ENCODE measurements at regions not wholly inside any gene's neighbourhood (a gene's known extent, or its start where the extent isn't known, plus 50 kb on each side); places are given as distances from the start of the nearest gene placed in this dataset.

DNA sequence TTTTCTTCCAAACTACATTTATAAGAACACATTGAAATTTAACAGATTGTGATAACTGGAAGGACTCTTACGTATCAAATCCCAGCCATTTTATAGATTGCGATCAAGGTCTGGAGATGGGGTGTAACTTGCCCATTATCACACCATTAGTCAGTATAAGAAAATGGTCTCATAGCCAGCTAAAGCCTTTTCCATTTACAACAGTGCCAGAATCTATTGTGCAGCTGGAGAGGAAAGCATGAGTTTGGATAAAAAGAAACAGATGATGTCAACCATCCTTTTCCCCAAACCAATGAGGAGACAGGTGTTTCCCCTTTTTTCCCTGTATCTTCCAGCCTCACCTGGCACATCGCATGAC lies 658.8 kb downstream of the ACTL7B start:
- no peaks in the 10 kb centered on the region for H3K79me2 ChIP-seq (ENCODE audit: insufficient read depth, low read length)
- Mint-ChIP-seq H3K27ac (no peak overlapping the region), H3K4me3 (no peak overlapping the region), H3K27me3 (ENCODE audit: low read depth in 3 of 3) (peaks cover 0 to 6% (median 3%) of the 10 kb centered on the region in 3 donors), H3K9me3 (peaks cover 11 to 21% (median 18%) of the 10 kb centered on the region in 7 donors), H3K36me3 (peaks cover 0 to 1% of the 10 kb centered on the region in 2 donors), H3K4me1 (peaks cover 10% of the 10 kb centered on the region)
- H3K4me3 ChIP-seq (replicated peaks in 1 of 3; ENCODE audit: low read depth in 2 of 3, low read length in 3 of 3) = no peak overlapping the region
- H3K27me3 ChIP-seq (ENCODE audit: control insufficient read depth in 2 of 2, insufficient read depth in 2 of 2, low read length in 2 of 2) = no peaks in the 10 kb centered on the region
- no peaks in the 10 kb centered on the region for H3K36me3 ChIP-seq (replicated peaks in 1 of 2; ENCODE audit: control insufficient read depth in 1 of 2, insufficient read depth in 2 of 2, low read length in 2 of 2)
- no peaks in the 10 kb centered on the region for H4K20me1 ChIP-seq (ENCODE audit: insufficient read depth, low read length)
- no peak for DNase-seq
- H3K4me2 ChIP-seq (replicated peaks; ENCODE audit: extremely low read depth, low read length, poor library complexity, severe bottlenecking) = no peak overlapping the region
- TF ChIP-seq, protein P1, sequence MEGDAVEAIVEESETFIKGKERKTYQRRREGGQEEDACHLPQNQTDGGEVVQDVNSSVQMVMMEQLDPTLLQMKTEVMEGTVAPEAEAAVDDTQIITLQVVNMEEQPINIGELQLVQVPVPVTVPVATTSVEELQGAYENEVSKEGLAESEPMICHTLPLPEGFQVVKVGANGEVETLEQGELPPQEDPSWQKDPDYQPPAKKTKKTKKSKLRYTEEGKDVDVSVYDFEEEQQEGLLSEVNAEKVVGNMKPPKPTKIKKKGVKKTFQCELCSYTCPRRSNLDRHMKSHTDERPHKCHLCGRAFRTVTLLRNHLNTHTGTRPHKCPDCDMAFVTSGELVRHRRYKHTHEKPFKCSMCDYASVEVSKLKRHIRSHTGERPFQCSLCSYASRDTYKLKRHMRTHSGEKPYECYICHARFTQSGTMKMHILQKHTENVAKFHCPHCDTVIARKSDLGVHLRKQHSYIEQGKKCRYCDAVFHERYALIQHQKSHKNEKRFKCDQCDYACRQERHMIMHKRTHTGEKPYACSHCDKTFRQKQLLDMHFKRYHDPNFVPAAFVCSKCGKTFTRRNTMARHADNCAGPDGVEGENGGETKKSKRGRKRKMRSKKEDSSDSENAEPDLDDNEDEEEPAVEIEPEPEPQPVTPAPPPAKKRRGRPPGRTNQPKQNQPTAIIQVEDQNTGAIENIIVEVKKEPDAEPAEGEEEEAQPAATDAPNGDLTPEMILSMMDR (IDR thresholded peaks at IDR 0.05) = no peak
- H3K9me3 ChIP-seq (replicated peaks in 1 of 2; ENCODE audit: control insufficient read depth in 1 of 2, insufficient read depth in 1 of 2, low read length in 2 of 2) = peaks cover 0 to 4% of the 10 kb centered on the region in 2 donors
- H3K4me1 ChIP-seq (ENCODE audit: control insufficient read depth in 1 of 2, insufficient read depth in 2 of 2, low read length in 2 of 2) = no peaks in the 10 kb centered on the region
- 100% methylated on average over 1 of the region's 3 CpGs for WGBS (ENCODE audit: insufficient coverage)
- intact Hi-C loops (cut with micrococcal nuclease) = no loop called here
- H3K27ac ChIP-seq (ENCODE audit: low read depth in 1 of 2, low read length in 2 of 2) = no peak overlapping the region
- H3K9ac ChIP-seq (ENCODE audit: insufficient read depth, low read length, poor library complexity, severe bottlenecking) = no peak overlapping the region
- no peak overlapping the region for H2AFZ ChIP-seq (ENCODE audit: insufficient read depth, low read depth, low read length, poor library complexity, severe bottlenecking)

DNA sequence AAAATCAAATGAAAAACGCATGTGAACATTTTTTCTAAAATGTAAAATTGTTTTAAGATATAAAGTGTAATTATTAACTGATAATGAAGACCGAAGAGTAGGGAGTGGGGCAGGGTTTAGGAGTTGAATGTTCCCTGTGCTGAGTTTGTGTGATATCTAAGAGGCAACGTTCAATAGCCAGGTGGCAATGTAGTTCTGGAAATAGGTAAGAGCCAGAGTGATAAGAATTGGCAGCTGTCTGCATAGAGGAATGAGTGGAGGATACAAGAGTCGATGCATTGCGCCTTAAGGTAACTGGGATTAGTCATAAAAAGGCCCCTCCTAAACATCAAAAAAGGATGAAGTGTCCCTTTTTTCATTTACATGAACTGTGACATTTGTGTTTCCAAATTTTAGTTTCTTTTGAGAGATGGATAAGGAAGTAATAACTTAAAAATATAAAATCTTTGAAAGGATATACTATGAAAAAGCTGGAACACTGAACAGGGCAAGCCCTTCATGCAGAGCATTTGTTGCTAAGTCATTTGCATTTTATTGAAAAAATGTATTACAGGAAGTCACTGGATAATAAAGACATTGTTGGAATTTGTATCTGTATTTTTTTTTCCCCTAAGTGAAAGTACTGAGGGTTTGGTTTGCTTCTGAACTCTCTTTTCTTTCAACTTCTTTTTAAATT lies 659.3 kb downstream of the ACTL7B start:
- TF ChIP-seq, protein P1 (IDR thresholded peaks at IDR 0.05) = no peak
- no peak overlapping the region for H3K4me2 ChIP-seq (replicated peaks; ENCODE audit: extremely low read depth, low read length, poor library complexity, severe bottlenecking)
- Mint-ChIP-seq H3K27ac (no peak overlapping the region), H3K9me3 (peaks cover 11 to 19% (median 17%) of the 10 kb centered on the region in 7 donors), H3K36me3 (peaks cover 0 to 1% of the 10 kb centered on the region in 2 donors), H3K4me1 (peaks cover 10% of the 10 kb centered on the region), H3K27me3 (ENCODE audit: low read depth in 3 of 3) (peaks cover 0 to 6% (median 3%) of the 10 kb centered on the region in 3 donors), H3K4me3 (no peak overlapping the region)
- H3K79me2 ChIP-seq (ENCODE audit: insufficient read depth, low read length) = no peaks in the 10 kb centered on the region
- intact Hi-C loops (cut with micrococcal nuclease) = no loop called here
- peaks cover 0 to 4% of the 10 kb centered on the region in 2 donors for H3K9me3 ChIP-seq (replicated peaks in 1 of 2; ENCODE audit: control insufficient read depth in 1 of 2, insufficient read depth in 1 of 2, low read length in 2 of 2)
- no peaks in the 10 kb centered on the region for H4K20me1 ChIP-seq (ENCODE audit: insufficient read depth, low read length)
- H3K27me3 ChIP-seq (ENCODE audit: control insufficient read depth in 2 of 2, insufficient read depth in 2 of 2, low read length in 2 of 2) = no peaks in the 10 kb centered on the region
- WGBS (ENCODE audit: insufficient coverage) = 100% methylated on average over 3 of the region's 5 CpGs
- DNase-seq = no peak
- no peak overlapping the region for H3K27ac ChIP-seq (ENCODE audit: low read depth in 1 of 2, low read length in 2 of 2)
- no peaks in the 10 kb centered on the region for H3K36me3 ChIP-seq (replicated peaks in 1 of 2; ENCODE audit: control insufficient read depth in 1 of 2, insufficient read depth in 2 of 2, low read length in 2 of 2)
- no peak overlapping the region for H2AFZ ChIP-seq (ENCODE audit: insufficient read depth, low read depth, low read length, poor library complexity, severe bottlenecking)
- H3K4me1 ChIP-seq (ENCODE audit: control insufficient read depth in 1 of 2, insufficient read depth in 2 of 2, low read length in 2 of 2) = peaks cover under 1 to 1% of the 10 kb centered on the region in 2 donors
- no peak overlapping the region for H3K4me3 ChIP-seq (replicated peaks in 1 of 3; ENCODE audit: low read depth in 2 of 3, low read length in 3 of 3)
- no peak overlapping the region for H3K9ac ChIP-seq (ENCODE audit: insufficient read depth, low read length, poor library complexity, severe bottlenecking)

Data from CD14-positive monocyte (primary cell).